ENCODE measurements at regions not wholly inside any gene's neighbourhood (a gene's known extent, or its start where the extent isn't known, plus 50 kb on each side); places are given as distances from the start of the nearest gene placed in this dataset.

- no TSS peak for BruUV-seq (replicated peaks)
- CTCF ChIA-PET: no interaction called here
Observed at GRCh38 chr5:67639313-67639712, 442.7 kb upstream of the CD180 start.

More at GRCh38 chr5:67639313-67639712, 442.7 kb upstream of the CD180 start:
- intact Hi-C loops (cut with micrococcal nuclease): no loop called here
- Histone ChIP-seq H3K36me3 (ENCODE audit: control insufficient read depth in 1 of 2, insufficient read depth in 2 of 2, low read length in 2 of 2) (no peaks in the 10 kb centered on the region), H3K79me2 (ENCODE audit: insufficient read depth, low read length) (no peaks in the 10 kb centered on the region), H3K9ac (ENCODE audit: low read length) (no peak overlapping the region), H3K27me3 (ENCODE audit: insufficient read depth, low read length) (0 out of 2 replicates have a peak, but pooled peaks cover 3% of the 10 kb centered on the region), H3K9me3 (ENCODE audit: control insufficient read depth in 1 of 2, insufficient read depth in 1 of 2, low read depth in 1 of 2, low read length in 2 of 2) (no peaks in the 10 kb centered on the region), H3K4me1 (ENCODE audit: control insufficient read depth in 1 of 2, insufficient read depth in 2 of 2, low read length in 2 of 2) (no peaks in the 10 kb centered on the region), H3K27ac (ENCODE audit: low read depth, low read length) (no peak overlapping the region), H3K4me2 (ENCODE audit: low read length) (no peak overlapping the region), H3K9me2 (ENCODE audit: insufficient read depth) (no peaks in the 10 kb centered on the region), H3K4me3 (replicated peaks in 1 of 2; ENCODE audit: low read depth in 1 of 2, low read length in 2 of 2) (no peak overlapping the region), H2AFZ (ENCODE audit: low read depth, low read length, poor library complexity, severe bottlenecking) (no peak overlapping the region), H4K20me1 (ENCODE audit: insufficient read depth) (no peaks in the 10 kb centered on the region)
- ATAC-seq: no peak
- RAD21 ChIA-PET (ENCODE audit: low non-redundant PET in 1 of 2, low total read pairs in 2 of 2, uncharacterized antibody in 2 of 2, unreplicated experiment in 2 of 2): no interaction called here
- TF ChIP-seq, protein P1, sequence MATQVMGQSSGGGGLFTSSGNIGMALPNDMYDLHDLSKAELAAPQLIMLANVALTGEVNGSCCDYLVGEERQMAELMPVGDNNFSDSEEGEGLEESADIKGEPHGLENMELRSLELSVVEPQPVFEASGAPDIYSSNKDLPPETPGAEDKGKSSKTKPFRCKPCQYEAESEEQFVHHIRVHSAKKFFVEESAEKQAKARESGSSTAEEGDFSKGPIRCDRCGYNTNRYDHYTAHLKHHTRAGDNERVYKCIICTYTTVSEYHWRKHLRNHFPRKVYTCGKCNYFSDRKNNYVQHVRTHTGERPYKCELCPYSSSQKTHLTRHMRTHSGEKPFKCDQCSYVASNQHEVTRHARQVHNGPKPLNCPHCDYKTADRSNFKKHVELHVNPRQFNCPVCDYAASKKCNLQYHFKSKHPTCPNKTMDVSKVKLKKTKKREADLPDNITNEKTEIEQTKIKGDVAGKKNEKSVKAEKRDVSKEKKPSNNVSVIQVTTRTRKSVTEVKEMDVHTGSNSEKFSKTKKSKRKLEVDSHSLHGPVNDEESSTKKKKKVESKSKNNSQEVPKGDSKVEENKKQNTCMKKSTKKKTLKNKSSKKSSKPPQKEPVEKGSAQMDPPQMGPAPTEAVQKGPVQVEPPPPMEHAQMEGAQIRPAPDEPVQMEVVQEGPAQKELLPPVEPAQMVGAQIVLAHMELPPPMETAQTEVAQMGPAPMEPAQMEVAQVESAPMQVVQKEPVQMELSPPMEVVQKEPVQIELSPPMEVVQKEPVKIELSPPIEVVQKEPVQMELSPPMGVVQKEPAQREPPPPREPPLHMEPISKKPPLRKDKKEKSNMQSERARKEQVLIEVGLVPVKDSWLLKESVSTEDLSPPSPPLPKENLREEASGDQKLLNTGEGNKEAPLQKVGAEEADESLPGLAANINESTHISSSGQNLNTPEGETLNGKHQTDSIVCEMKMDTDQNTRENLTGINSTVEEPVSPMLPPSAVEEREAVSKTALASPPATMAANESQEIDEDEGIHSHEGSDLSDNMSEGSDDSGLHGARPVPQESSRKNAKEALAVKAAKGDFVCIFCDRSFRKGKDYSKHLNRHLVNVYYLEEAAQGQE (IDR thresholded peaks at IDR 0.05; ENCODE audit: low read depth): no peak
- TF ChIP-seq TCF7L2 (IDR thresholded peaks at IDR 0.05; ENCODE audit: borderline replicate concordance, extremely low read depth, insufficient read depth, insufficient read length) (no peak), YY1 (IDR thresholded peaks at IDR 0.05; ENCODE audit: extremely low read depth, insufficient replicate concordance, low read depth, low read length) (no peak), JUND (IDR thresholded peaks at IDR 0.05) (no peak), SIN3A (IDR thresholded peaks at IDR 0.05; ENCODE audit: low read depth) (no peak), ZBTB33 (IDR thresholded peaks at IDR 0.05; ENCODE audit: extremely low read depth, insufficient replicate concordance, low read length) (no peak), SP1 (IDR thresholded peaks at IDR 0.05; ENCODE audit: low read depth) (no peak), EZH2phosphoT487 (IDR thresholded peaks at IDR 0.05; ENCODE audit: borderline replicate concordance) (no peak), MAX (IDR thresholded peaks at IDR 0.05) (no peak), SRF (IDR thresholded peaks at IDR 0.05; ENCODE audit: low read depth) (no peak), POLR2AphosphoS5 (IDR thresholded peaks at IDR 0.05; ENCODE audit: low read depth, low read length) (no peak), ZFX (IDR thresholded peaks at IDR 0.05) (no peak), EGR1 (IDR thresholded peaks at IDR 0.05; ENCODE audit: low read depth) (no peak)
- no peak for DNase-seq (ENCODE audit: low read depth, low spot score)
- POLR2A ChIA-PET: no interaction called here
